SK-N-MC (cell line): ENCODE measurements at regions not wholly inside any gene's neighbourhood (a gene's known extent, or its start where the extent isn't known, plus 50 kb on each side); places are given as distances from the start of the nearest gene placed in this dataset.

Source experiments
- DNase-seq: peaks from one replicate; pipeline ENCODE4 v3.0.0-alpha.2; 2011; ENCODE audit warnings: low read depth, low spot score
- H3K27ac ChIP-seq: fragments of 200-600 bp; sonication (generic); 2 replicates; pipeline ENCODE4 v1.5.1; 2016; ENCODE audit warnings: mixed run types
- H3K36me3 ChIP-seq: fragments of 200-600 bp; sonication (generic); 2 replicates; pipeline ENCODE4 v1.6.1; 2017; ENCODE audit warnings: antibody characterized with exemption, low read length, mixed read lengths; ENCODE audit not compliant: insufficient read depth
- H3K4me3 ChIP-seq: fragments of 200-600 bp; sonication (generic); 2 replicates; pipeline ENCODE4 v1.5.1; 2016
- H3K9ac ChIP-seq: fragments of 200-600 bp; sonication (generic); 2 replicates; pipeline ENCODE4 v1.8.0; 2017; ENCODE audit warnings: mixed run types, mixed read lengths; ENCODE audit not compliant: insufficient read length
- H3K9me3 ChIP-seq: fragments of 200-600 bp; sonication (generic); 2 replicates; pipeline ENCODE4 v1.6.1; 2017; ENCODE audit warnings: low read depth, mild to moderate bottlenecking, antibody characterized with exemption, low read length, moderate library complexity, mixed read lengths
- EZH2 ChIP-seq: fragments of 200-600 bp; sonication (generic); IDR thresholded peaks from one replicate; pipeline ENCODE4 v1.6.1; 2017; ENCODE audit warnings: antibody characterized with exemption
- FOXP2 ChIP-seq: optimal IDR thresholded peaks from 2 replicates; pipeline ENCODE3; 2011; ENCODE audit warnings: mild to moderate bottlenecking, moderate library complexity; ENCODE audit not compliant: insufficient read depth; ENCODE audit errors: extremely low read length, control extremely low read depth
- POLR2AphosphoS5 ChIP-seq: IDR thresholded peaks from 2 replicates; pipeline ENCODE4 v1.6.1; 2012; ENCODE audit warnings: mild to moderate bottlenecking, low read depth, low read length, borderline replicate concordance

- peak overlapping the region; percentile 69; the same call in 1 of the 2 replicates for H3K27ac ChIP-seq
- H3K4me3 ChIP-seq, result peak overlapping the region; percentile 43
Observed at GRCh38 chr13:31885994-31886393, 145.6 kb upstream of the FRY start.

GRCh38 chr13:31887286-31887685 lies 144.3 kb upstream of the FRY start:
- no peak for DNase-seq
- Histone ChIP-seq H3K4me3 (no peak overlapping the region), H3K36me3 (no peaks in the 10 kb centered on the region), H3K9me3 (no peaks in the 10 kb centered on the region), H3K9ac (peak overlapping the region; percentile 11), H3K27ac (peak overlapping the region; percentile 77)
- TF ChIP-seq FOXP2, result no peak
- no peak for TF ChIP-seq POLR2AphosphoS5
- no peak for TF ChIP-seq EZH2

More at GRCh38 chr13:31885994-31886393, 145.6 kb upstream of the FRY start:
- H3K36me3 ChIP-seq, result no peaks in the 10 kb centered on the region
- no peak for DNase-seq
- H3K9ac ChIP-seq, result no peak overlapping the region
- TF ChIP-seq EZH2 (no peak), FOXP2 (peak; percentile 50), POLR2AphosphoS5 (0 out of 2 replicates have a peak, but pooled peaks have one; percentile 14)
- H3K9me3 ChIP-seq, result no peaks in the 10 kb centered on the region

DNA sequence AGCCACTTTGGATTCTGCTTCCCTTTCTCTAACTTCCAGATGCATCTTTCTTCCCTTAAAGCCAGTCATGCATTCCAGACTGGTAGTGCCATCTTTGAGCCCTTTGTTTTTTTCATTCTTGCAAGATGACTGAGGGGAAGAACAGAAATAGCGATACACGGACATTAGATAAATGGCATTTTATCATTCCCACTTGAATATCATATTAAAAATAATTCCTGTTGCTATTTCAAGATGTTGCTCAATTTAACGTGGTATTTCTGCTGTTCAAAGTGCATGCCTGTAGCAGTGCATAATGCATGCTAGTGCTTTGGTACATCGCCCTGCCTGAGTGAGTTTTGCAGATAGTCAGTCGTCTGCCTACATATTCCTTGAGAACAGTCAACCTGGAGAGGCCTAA lies 140.6 kb upstream of the FRY start:
- DNase-seq, result no peak
- no peak for TF ChIP-seq EZH2
- TF ChIP-seq FOXP2, result no peak
- TF ChIP-seq POLR2AphosphoS5, result no peak
- Histone ChIP-seq H3K9me3 (no peaks in the 10 kb centered on the region), H3K36me3 (no peaks in the 10 kb centered on the region), H3K27ac (peak overlapping the region; percentile 74; the same call in 1 of the 2 replicates), H3K4me3 (no peak overlapping the region), H3K9ac (no peak overlapping the region)

GRCh38 chr13:31891472-31891871 lies 140.1 kb upstream of the FRY start:
- no peaks in the 10 kb centered on the region for H3K36me3 ChIP-seq
- TF ChIP-seq POLR2AphosphoS5 (no peak), FOXP2 (no peak), EZH2 (no peak)
- no peak overlapping the region for H3K4me3 ChIP-seq
- H3K9ac ChIP-seq, result no peak overlapping the region
- DNase-seq, result no peak
- no peaks in the 10 kb centered on the region for H3K9me3 ChIP-seq
- H3K27ac ChIP-seq, result peak overlapping the region; percentile 74

DNA sequence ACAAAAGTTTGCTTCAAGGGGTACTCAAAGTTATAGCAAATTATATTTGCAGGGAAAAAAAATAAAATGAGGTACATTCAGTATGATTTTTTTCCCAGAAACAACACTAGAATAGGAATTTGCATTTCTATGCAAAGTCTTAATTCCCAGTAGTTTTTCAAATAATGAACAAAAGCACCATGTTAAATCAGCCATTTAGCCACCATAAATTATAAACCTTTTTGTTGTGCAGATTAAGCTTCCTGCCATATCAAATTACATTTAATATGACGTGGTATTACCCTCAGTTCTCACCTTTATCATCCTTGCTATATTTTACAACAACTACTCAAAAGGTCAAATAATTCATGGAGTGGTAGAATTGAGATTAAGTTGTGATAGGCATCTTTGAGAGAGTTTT lies 136.6 kb upstream of the FRY start:
- no peak for DNase-seq
- Histone ChIP-seq H3K4me3 (no peak overlapping the region), H3K9me3 (no peaks in the 10 kb centered on the region), H3K27ac (no peak overlapping the region), H3K36me3 (no peaks in the 10 kb centered on the region), H3K9ac (no peak overlapping the region)
- TF ChIP-seq EZH2, result no peak
- no peak for TF ChIP-seq FOXP2
- no peak for TF ChIP-seq POLR2AphosphoS5

- TF ChIP-seq POLR2AphosphoS5 (no peak), EZH2 (no peak), FOXP2 (no peak)
- H3K27ac ChIP-seq, result peak overlapping the region; percentile 47; the same call in 1 of the 2 replicates
Observed at GRCh38 chr13:31895691-31896090, 135.9 kb upstream of the FRY start.

GRCh38 chr13:31896427-31896826 lies 135.1 kb upstream of the FRY start:
- TF ChIP-seq POLR2AphosphoS5, result no peak
- TF ChIP-seq FOXP2, result no peak
- TF ChIP-seq EZH2, result no peak
- H3K4me3 ChIP-seq, result peak overlapping the region; percentile 42
- DNase-seq, result peak; percentile 77
- H3K36me3 ChIP-seq, result no peaks in the 10 kb centered on the region
- H3K9ac ChIP-seq, result no peak overlapping the region
- no peaks in the 10 kb centered on the region for H3K9me3 ChIP-seq
- peak overlapping the region; percentile 47; the same call in 1 of the 2 replicates for H3K27ac ChIP-seq

More at GRCh38 chr13:31895691-31896090, 135.9 kb upstream of the FRY start:
- DNase-seq, result no peak
- H3K4me3 ChIP-seq, result 0 out of 2 replicates have a peak overlapping the region, but pooled peaks have one; percentile 10
- H3K9me3 ChIP-seq, result no peaks in the 10 kb centered on the region
- H3K9ac ChIP-seq, result no peak overlapping the region
- no peaks in the 10 kb centered on the region for H3K36me3 ChIP-seq

GRCh38 chr13:31898378-31899071 lies 133.0 kb upstream of the FRY start:
- H3K4me3 ChIP-seq, result no peak overlapping the region
- DNase-seq, result no peak
- H3K36me3 ChIP-seq, result no peaks in the 10 kb centered on the region
- no peaks in the 10 kb centered on the region for H3K9me3 ChIP-seq
- H3K27ac ChIP-seq, result no peak overlapping the region
- TF ChIP-seq FOXP2, result no peak
- no peak overlapping the region for H3K9ac ChIP-seq
